ENCODE measurements at regions not wholly inside any gene's neighbourhood (a gene's known extent, or its start where the extent isn't known, plus 50 kb on each side); places are given as distances from the start of the nearest gene placed in this dataset.

DNA sequence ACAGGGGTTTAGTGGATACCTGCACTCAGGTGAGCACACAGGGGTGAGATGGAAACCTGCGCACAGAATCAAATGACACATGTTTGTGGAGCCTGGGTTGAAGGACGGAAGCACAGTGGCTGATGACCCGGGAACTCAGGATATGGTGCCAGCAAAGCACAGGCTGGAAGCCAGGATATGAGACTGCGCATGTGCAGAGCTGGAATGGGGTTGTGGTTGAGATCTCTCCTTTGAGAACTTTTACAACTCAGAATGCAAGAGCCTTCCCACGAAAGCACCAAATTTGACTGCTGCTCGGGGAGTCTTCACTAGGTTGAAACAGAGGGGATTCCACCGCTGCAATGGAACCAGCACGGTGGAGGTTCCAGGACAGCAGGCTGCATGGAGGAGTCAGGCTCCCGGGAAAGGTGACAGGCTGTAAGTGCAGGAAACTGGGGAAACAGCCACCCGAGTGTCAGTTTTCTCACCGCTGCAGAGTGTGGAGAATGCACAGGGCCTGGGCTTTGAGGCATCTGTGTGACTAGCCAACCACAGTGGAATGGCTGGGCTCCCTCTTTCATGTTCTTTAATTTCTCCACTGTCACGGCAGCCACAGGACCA is 133.4 kb upstream of the TCERG1L start:
- no peaks in the 10 kb centered on the region for H3K36me3 ChIP-seq (ENCODE audit: control insufficient read depth, insufficient read depth, low read length)
- 81 to 83% methylated on average over 10 to 12 of the region's 12 CpGs for WGBS, 2 experiments (ENCODE audit: insufficient coverage in 2 of 2)
- H3K4me1 ChIP-seq (ENCODE audit: control insufficient read depth, insufficient read depth, low read length, poor library complexity, severe bottlenecking) = no peaks in the 10 kb centered on the region
- H3K4me3 ChIP-seq (ENCODE audit: extremely low read depth, insufficient read depth, low read length, poor library complexity, severe bottlenecking) = no peak overlapping the region
- no peak overlapping the region for H3K27ac ChIP-seq (ENCODE audit: low read depth, low read length, severe bottlenecking)
- H3K9me3 ChIP-seq (ENCODE audit: control insufficient read depth, low read length) = no peaks in the 10 kb centered on the region

DNA sequence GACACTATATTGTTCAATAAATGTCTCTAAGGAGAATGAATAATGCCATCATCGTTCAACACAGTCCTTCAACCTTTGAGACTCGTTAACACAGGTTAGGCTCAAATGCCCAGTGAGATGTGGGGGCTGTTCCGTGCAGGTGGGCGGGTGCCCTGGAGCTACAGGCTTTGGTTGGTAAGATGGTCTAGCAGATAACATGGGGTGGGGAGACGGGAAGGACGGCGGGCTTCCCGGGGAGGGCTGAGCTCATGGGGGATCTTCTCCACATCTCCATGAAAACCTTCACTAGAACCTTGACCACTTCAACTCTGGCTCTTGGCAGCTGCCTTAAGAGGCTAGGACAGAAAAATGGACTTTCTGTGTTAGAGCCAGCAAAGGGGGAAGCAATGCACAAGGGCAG is 134.1 kb upstream of the TCERG1L start:
- no peaks in the 10 kb centered on the region for H3K4me1 ChIP-seq (ENCODE audit: control insufficient read depth, insufficient read depth, low read length, poor library complexity, severe bottlenecking)
- 80% methylated on average over 1 of the region's 8 CpGs; no CpG with 5 or more reads in 1 of the 2 experiments for WGBS, 2 experiments (ENCODE audit: insufficient coverage in 2 of 2)

GRCh38 chr10:131446171-131446570 is 134.7 kb upstream of the TCERG1L start:
- H3K27ac ChIP-seq (ENCODE audit: low read depth, low read length, severe bottlenecking) = no peak overlapping the region
- H3K4me1 ChIP-seq (ENCODE audit: control insufficient read depth, insufficient read depth, low read length, poor library complexity, severe bottlenecking) = no peaks in the 10 kb centered on the region
- H3K4me3 ChIP-seq (ENCODE audit: extremely low read depth, insufficient read depth, low read length, poor library complexity, severe bottlenecking) = no peak overlapping the region
- 96 to 99% methylated on average over 10 to 12 of the region's 12 CpGs for WGBS, 2 experiments (ENCODE audit: insufficient coverage in 2 of 2)
- no peaks in the 10 kb centered on the region for H3K36me3 ChIP-seq (ENCODE audit: control insufficient read depth, insufficient read depth, low read length)
- no peaks in the 10 kb centered on the region for H3K9me3 ChIP-seq (ENCODE audit: control insufficient read depth, low read length)

More for the DNA sequence above, 134.1 kb upstream of the TCERG1L start:
- Histone ChIP-seq H3K36me3 (ENCODE audit: control insufficient read depth, insufficient read depth, low read length) (no peaks in the 10 kb centered on the region), H3K4me3 (ENCODE audit: extremely low read depth, insufficient read depth, low read length, poor library complexity, severe bottlenecking) (no peak overlapping the region), H3K27ac (ENCODE audit: low read depth, low read length, severe bottlenecking) (no peak overlapping the region), H3K9me3 (ENCODE audit: control insufficient read depth, low read length) (no peaks in the 10 kb centered on the region)

DNA sequence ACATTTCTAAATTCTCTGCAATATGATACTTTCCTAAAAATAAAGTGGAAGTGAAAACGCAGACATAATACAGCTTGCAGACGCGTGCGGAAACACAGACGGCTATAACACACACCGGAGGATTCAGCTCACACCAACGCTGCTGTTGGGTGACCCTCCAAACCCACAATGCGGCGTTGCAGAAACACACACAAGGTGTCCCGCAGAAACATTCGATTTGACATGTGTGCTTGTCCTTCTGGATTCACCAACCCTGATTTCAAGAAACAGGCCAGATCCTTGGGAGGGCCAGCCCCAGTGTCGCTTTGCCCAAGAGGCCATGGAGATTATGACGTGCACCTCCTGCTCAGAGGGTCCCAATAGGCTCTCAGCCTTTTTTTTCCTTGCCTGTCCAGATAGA is 136.7 kb upstream of the TCERG1L start:
- Histone ChIP-seq H3K4me3 (ENCODE audit: extremely low read depth, insufficient read depth, low read length, poor library complexity, severe bottlenecking) (no peak overlapping the region), H3K9me3 (ENCODE audit: control insufficient read depth, low read length) (no peaks in the 10 kb centered on the region), H3K27ac (ENCODE audit: low read depth, low read length, severe bottlenecking) (no peak overlapping the region), H3K4me1 (ENCODE audit: control insufficient read depth, insufficient read depth, low read length, poor library complexity, severe bottlenecking) (no peaks in the 10 kb centered on the region), H3K36me3 (ENCODE audit: control insufficient read depth, insufficient read depth, low read length) (no peaks in the 10 kb centered on the region)
- WGBS, 2 experiments (ENCODE audit: insufficient coverage in 2 of 2) = 92 to 94% methylated on average over 12 to 13 of the region's 13 CpGs

GRCh38 chr10:131448883-131449282 is 137.4 kb upstream of the TCERG1L start:
- Histone ChIP-seq H3K27ac (ENCODE audit: low read depth, low read length, severe bottlenecking) (no peak overlapping the region), H3K4me1 (ENCODE audit: control insufficient read depth, insufficient read depth, low read length, poor library complexity, severe bottlenecking) (no peaks in the 10 kb centered on the region), H3K36me3 (ENCODE audit: control insufficient read depth, insufficient read depth, low read length) (no peaks in the 10 kb centered on the region), H3K4me3 (ENCODE audit: extremely low read depth, insufficient read depth, low read length, poor library complexity, severe bottlenecking) (no peak overlapping the region), H3K9me3 (ENCODE audit: control insufficient read depth, low read length) (no peaks in the 10 kb centered on the region)
- 94 to 97% methylated on average over 13 to 14 of the region's 14 CpGs for WGBS, 2 experiments (ENCODE audit: insufficient coverage in 2 of 2)

DNA sequence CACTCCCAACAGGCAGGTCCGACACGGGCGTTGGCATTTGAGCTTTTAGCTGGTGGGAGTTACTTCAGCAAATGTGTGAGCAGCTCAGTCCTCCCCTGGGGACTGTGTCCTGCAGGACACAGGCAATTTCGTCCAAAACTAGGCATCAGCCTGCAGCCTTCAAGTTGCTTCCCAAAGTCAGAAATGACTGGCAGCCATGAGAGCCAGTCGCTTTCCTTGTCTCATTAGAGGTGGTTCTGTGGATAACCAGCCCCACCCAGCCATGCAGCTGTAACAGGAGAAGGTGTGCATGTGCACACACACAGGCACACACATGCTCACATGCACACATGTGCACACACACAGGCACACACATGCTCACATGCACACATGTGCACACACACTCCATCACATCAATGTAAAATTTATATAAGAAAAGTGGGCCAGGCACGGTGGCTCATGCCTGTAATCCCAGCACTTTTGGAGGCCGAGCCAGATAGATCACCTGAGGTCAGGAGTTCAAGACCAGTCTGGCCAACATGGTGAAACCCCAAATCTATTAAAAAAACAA is 138.8 kb upstream of the TCERG1L start:
- no peak overlapping the region for H3K27ac ChIP-seq (ENCODE audit: low read depth, low read length, severe bottlenecking)
- no peaks in the 10 kb centered on the region for H3K9me3 ChIP-seq (ENCODE audit: control insufficient read depth, low read length)
- no peaks in the 10 kb centered on the region for H3K36me3 ChIP-seq (ENCODE audit: control insufficient read depth, insufficient read depth, low read length)
- H3K4me1 ChIP-seq (ENCODE audit: control insufficient read depth, insufficient read depth, low read length, poor library complexity, severe bottlenecking) = no peaks in the 10 kb centered on the region
- no peak overlapping the region for H3K4me3 ChIP-seq (ENCODE audit: extremely low read depth, insufficient read depth, low read length, poor library complexity, severe bottlenecking)
- WGBS, 2 experiments (ENCODE audit: insufficient coverage in 2 of 2) = 79 to 87% methylated on average over 4 to 7 of the region's 7 CpGs

DNA sequence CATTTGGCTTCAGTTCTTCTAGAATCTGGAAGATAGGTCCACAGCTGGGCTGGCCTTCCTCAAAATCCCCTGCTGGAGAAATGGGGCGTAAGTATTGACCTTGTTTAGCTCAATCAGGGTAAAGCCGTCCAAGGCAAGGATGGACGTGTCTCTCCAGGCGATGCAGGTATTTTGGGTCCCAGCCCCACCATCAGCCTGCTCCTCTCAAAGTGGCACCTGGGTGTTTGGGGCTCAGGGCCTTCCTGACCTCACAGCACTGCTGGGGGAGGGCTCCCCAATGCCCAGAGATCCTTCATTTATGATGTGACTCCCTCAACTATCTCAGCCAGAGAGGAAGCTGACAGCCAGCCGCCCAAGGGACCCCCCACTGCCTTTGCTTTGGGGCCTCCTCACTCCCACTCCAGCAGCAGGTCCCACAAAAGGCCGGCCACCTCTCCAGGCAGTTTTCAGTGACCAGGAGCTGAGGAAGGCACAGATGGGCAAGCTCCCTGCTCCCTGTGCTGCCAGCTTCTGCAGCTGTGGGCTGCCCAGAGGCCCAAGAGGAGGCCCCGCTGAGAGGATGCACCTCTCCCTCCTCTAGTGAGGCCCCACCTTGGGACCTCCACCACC is 140.0 kb upstream of the TCERG1L start:
- H3K27ac ChIP-seq (ENCODE audit: low read depth, low read length, severe bottlenecking) = no peak overlapping the region
- H3K4me3 ChIP-seq (ENCODE audit: extremely low read depth, insufficient read depth, low read length, poor library complexity, severe bottlenecking) = no peak overlapping the region
- H3K4me1 ChIP-seq (ENCODE audit: control insufficient read depth, insufficient read depth, low read length, poor library complexity, severe bottlenecking) = no peaks in the 10 kb centered on the region
- no peaks in the 10 kb centered on the region for H3K36me3 ChIP-seq (ENCODE audit: control insufficient read depth, insufficient read depth, low read length)
- H3K9me3 ChIP-seq (ENCODE audit: control insufficient read depth, low read length) = no peaks in the 10 kb centered on the region
- 89 to 94% methylated on average over 5 to 7 of the region's 7 CpGs for WGBS, 2 experiments (ENCODE audit: insufficient coverage in 2 of 2)

DNA sequence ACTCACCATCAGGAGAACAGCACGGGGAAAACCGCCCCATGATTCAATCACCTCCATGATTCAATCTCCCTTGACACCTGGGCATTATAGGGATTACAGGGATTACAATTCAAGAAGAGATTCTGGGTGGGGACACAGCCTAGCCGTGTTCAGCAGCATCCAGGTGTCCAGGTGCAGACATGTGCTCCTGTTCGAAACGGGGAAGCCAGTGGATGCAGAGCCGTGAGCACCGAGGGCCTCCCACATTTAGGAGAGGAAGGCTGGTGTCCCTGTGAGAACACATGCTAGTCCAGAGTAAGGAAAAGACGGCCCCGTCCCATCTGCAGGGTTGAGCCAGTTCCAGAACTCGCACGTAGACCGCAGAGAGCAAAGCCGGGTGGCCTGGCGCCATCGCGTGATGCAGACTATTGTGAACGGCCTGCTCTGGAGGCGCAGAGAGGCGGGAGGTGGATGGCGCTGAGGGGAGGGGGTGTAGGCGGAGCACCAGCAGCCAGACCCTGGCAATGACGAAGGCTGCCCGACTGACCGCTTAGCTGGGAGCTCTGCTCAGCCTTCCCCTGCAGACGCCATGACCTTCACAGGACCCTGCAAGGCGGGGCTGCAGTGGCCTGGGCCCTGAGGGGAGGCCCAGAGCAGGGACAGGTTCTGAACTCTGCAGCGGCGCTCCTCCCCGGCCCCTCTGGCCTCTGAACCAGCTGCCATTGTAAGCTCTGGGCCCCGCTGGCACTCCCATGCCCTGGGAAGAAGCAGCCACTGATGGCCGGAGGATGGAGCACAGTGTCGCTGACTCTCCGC is 141.6 kb upstream of the TCERG1L start:
- Histone ChIP-seq H3K36me3 (ENCODE audit: control insufficient read depth, insufficient read depth, low read length) (no peaks in the 10 kb centered on the region), H3K9me3 (ENCODE audit: control insufficient read depth, low read length) (no peaks in the 10 kb centered on the region), H3K4me3 (ENCODE audit: extremely low read depth, insufficient read depth, low read length, poor library complexity, severe bottlenecking) (peak overlapping the region; percentile 20), H3K4me1 (ENCODE audit: control insufficient read depth, insufficient read depth, low read length, poor library complexity, severe bottlenecking) (no peaks in the 10 kb centered on the region), H3K27ac (ENCODE audit: low read depth, low read length, severe bottlenecking) (peak overlapping the region; percentile 41)
- WGBS, 2 experiments (ENCODE audit: insufficient coverage in 2 of 2) = 39 to 42% methylated on average over 26 to 32 of the region's 33 CpGs

DNA sequence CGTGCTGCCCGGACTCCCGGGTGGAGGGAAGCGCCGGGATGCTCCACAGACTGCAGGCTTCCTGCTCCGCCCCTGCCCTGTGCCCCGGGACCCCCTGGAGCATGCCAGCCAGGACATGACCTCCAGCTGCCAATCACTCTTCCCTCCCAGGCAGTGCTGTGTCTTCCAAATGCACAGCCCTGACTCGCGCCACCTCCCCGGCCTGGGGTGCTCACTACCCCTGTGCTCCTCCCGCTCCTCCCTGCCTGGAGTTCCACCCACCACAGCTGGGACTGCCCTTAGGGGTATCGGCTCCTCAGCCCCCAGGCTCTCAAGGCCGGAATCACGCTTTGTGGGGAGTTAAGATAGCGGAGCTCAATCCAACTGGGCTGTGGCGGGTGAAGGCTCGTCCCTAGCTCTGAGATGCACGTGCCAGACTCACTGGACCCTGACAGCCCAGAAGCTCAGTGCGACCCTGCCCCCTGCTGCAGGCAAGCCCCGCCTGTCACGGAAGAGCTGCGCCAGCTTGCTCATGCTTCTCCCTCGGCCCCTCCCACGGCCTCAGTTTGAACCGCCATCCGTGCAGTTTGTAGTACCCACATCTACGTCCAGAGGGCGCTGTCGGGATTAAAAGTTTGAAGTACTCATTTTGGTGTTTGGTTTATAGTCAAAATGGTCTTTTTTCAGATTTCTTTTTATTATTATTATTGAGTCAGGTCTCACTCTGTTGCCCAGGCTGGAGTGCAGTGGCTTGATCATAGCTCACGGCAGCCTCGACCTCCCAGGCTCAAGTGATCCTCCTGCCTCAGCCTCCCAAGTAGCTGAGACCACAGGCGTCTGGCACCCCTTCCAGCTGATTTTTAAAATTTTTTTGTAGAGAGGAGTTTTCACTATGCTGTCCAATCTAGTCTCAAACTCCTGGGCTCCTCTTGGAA is 142.5 kb upstream of the TCERG1L start:
- H3K9me3 ChIP-seq (ENCODE audit: control insufficient read depth, low read length) = no peaks in the 10 kb centered on the region
- peak overlapping the region; percentile 20 for H3K4me3 ChIP-seq (ENCODE audit: extremely low read depth, insufficient read depth, low read length, poor library complexity, severe bottlenecking)
- H3K27ac ChIP-seq (ENCODE audit: low read depth, low read length, severe bottlenecking) = peak overlapping the region; percentile 41
- no peaks in the 10 kb centered on the region for H3K4me1 ChIP-seq (ENCODE audit: control insufficient read depth, insufficient read depth, low read length, poor library complexity, severe bottlenecking)
- no peaks in the 10 kb centered on the region for H3K36me3 ChIP-seq (ENCODE audit: control insufficient read depth, insufficient read depth, low read length)
- WGBS, 2 experiments (ENCODE audit: insufficient coverage in 2 of 2) = 21 to 24% methylated on average over 22 to 24 of the region's 32 CpGs

- no peaks in the 10 kb centered on the region for H3K9me3 ChIP-seq (ENCODE audit: control insufficient read depth, low read length)
- H3K36me3 ChIP-seq (ENCODE audit: control insufficient read depth, insufficient read depth, low read length) = no peaks in the 10 kb centered on the region
- H3K27ac ChIP-seq (ENCODE audit: low read depth, low read length, severe bottlenecking) = no peak overlapping the region
- 88 to 89% methylated on average over 9 to 10 of the region's 11 CpGs for WGBS, 2 experiments (ENCODE audit: insufficient coverage in 2 of 2)
- no peaks in the 10 kb centered on the region for H3K4me1 ChIP-seq (ENCODE audit: control insufficient read depth, insufficient read depth, low read length, poor library complexity, severe bottlenecking)
- H3K4me3 ChIP-seq (ENCODE audit: extremely low read depth, insufficient read depth, low read length, poor library complexity, severe bottlenecking) = no peak overlapping the region
Measured at GRCh38 chr10:131456411-131456810, 144.9 kb upstream of the TCERG1L start.

Data from mesodermal cell (in vitro differentiated cells).